Heart left ventricle (tissue), 16 donors: ENCODE measurements at regions not wholly inside any gene's neighbourhood (a gene's known extent, or its start where the extent isn't known, plus 50 kb on each side); places are given as distances from the start of the nearest gene placed in this dataset.
A peak's percentile ranks its signal among the peaks of the same experiment; 100 is the strongest.

Source experiments
- ATAC-seq, 4 donors: fragments of 200-7000 bp; cut with Tn5 transposase; one replicate each; pipeline ENCODE4 v1.9.1; 2020 to 2022; ENCODE audit warnings: moderate library complexity in 4 of 4, mild to moderate bottlenecking in 3 of 4, moderate number of reproducible peaks in 1 of 4
- DNase-seq, 5 donors: peaks; one replicate each; pipeline ENCODE4 v3.0.0-alpha.2; 2020
- H3K27ac ChIP-seq, 12 donors: fragments of 200-600 bp; sonication (generic) in 4 of 12; one replicate each; pipeline versions ENCODE4 v1.5.0 to v1.8.0; 2016 to 2022; ENCODE audit warnings: mild to moderate bottlenecking in 2 of 12
- H3K27me3 ChIP-seq, 9 donors: fragments of 200-600 bp; sonication (generic) in 2 of 9; one replicate each; pipeline versions ENCODE4 v1.5.1 to v1.8.0; 2016 to 2022; ENCODE audit warnings: mild to moderate bottlenecking in 3 of 9
- H3K36me3 ChIP-seq, 9 donors: fragments of 200-600 bp; sonication (generic) in 2 of 9; one replicate each; pipeline versions ENCODE4 v1.5.0 to v1.8.0; 2018 to 2022; ENCODE audit warnings: mild to moderate bottlenecking in 2 of 9
- H3K4me1 ChIP-seq, 12 donors: fragments of 200-600 bp; sonication (generic) in 4 of 12; one replicate each; pipeline versions ENCODE4 v1.5.0 to v1.8.0; 2016 to 2022; ENCODE audit warnings: mild to moderate bottlenecking in 3 of 12
- H3K4me3 ChIP-seq, 12 donors: fragments of 200-600 bp; sonication (generic) in 4 of 12; one replicate each; pipeline versions ENCODE4 v1.5.0 to v1.8.0; 2017 to 2022; ENCODE audit warnings: mild to moderate bottlenecking in 9 of 12, moderate library complexity in 4 of 12
- H3K9me3 ChIP-seq, 12 donors: fragments of 200-600 bp; sonication (generic) in 4 of 12; one replicate each; pipeline versions ENCODE4 v1.5.0 to v1.8.0; 2016 to 2022; ENCODE audit warnings: mild to moderate bottlenecking in 1 of 12
- CTCF ChIP-seq, 12 donors: fragments of 200-600 bp; sonication (generic) in 4 of 12; IDR thresholded peaks; one replicate each; pipeline versions ENCODE4 v1.5.0 to v1.8.0; 2018 to 2022; ENCODE audit warnings: antibody characterized with exemption in 12 of 12, mild to moderate bottlenecking in 5 of 12
- POLR2A ChIP-seq, 2 donors: fragments of 450-650 bp; IDR thresholded peaks; one replicate each; pipeline ENCODE4 v1.6.1; 2017; ENCODE audit warnings: antibody characterized with exemption in 2 of 2, mild to moderate bottlenecking in 2 of 2, moderate library complexity in 2 of 2
- WGBS, 4 donors: extraction: QIAGEN DNeasy Blood & Tissue Kit in 2 of 4; methylation state at CpG; one replicate each; pipeline versions ENCODE4 v1.1.5 to v1.1.7; 2013 to 2018; 5-methylcytosine and 5-hydroxymethylcytosine counted together
- intact Hi-C, 10 donors: fragments of 100-400 bp; cut with DNase I; formaldehyde crosslinking; loops; one replicate each; pipeline versions ENCODE4 v1.11.1 to v1.14.2; 2022
- donor health status: ischemic (EF 13 %, LVEDD 7.1; RV severe dilation, severe dysfunction).
- donor health status: healthy with polysubstance abuse.
- donor health status: DM: no; HTN: yes; CAD: no.
- donor health status: DM: no; HTN: no; CAD: no.
- donor health status: ischemic (EF 25% LVEDD 6.9; RV normal size, moderate dysfunction).
- donor health status: ischemic (EF 25% LVEDD 5.7; RV mildly dilated, moderate dysfunction).
- donor health status: healthy.
- donor health status: DM: yes; HTN: yes; CAD: no.
- donor health status: ischemic (EF 35%, LVEDD 5.7; RV mildly dilated, moderate dysfunction).
- donor health status: nonischemic (EF 11% LVEDD 7.7; RV severe dilation, severe dysfunction).
- donor health status: DM: yes; HTN: yes; CAD: no.
- donor health status: PGD.
- donor health status: ischemic (EF 29% LVEDD 5.4; RV normal size, mild dysfunction).
- donor health status: nonischemic (EF 23%, LVEDD 6.1; RV moderate dilation, normal function).

- WGBS, 4 donors, result 70 to 76% (median 75%) methylated on average over 5 to 7 of the region's 7 CpGs; no CpG with 5 or more reads in 1 of the 4 donors
- TF ChIP-seq CTCF (IDR thresholded peaks at IDR 0.05) (no peak), POLR2A (IDR thresholded peaks at IDR 0.05) (no peak)
- H3K27ac ChIP-seq, result no peak overlapping the region
- H3K4me1 ChIP-seq, result peaks cover 0 to 22% (median 12%) of the 10 kb centered on the region in 12 donors
- H3K27me3 ChIP-seq, result peaks cover 0 to 6% (median 0%) of the 10 kb centered on the region in 9 donors
- no peak for ATAC-seq
- intact Hi-C loops, result loop anchor here in 6 of 10 donors (5.0 to 10.0 kb wide), 4 partner anchors 428 to 448 kb away; no protein-coding TSS in a partner anchor
- H3K4me3 ChIP-seq, result no peak overlapping the region
- no peaks in the 10 kb centered on the region for H3K9me3 ChIP-seq
- peak in 1 of 5 donors; percentile 44 for DNase-seq
- H3K36me3 ChIP-seq, result no peaks in the 10 kb centered on the region
These were observed 69.4 kb upstream of the TARDBP start for GRCh38 chr1:10943041-10943440.

- WGBS, 4 donors, result 5 to 7% (median 6%) methylated on average over 23 of the region's 23 CpGs
- intact Hi-C loops, result loop anchor here in 6 of 10 donors (5.0 to 10.0 kb wide), 4 partner anchors 429 to 449 kb away; no protein-coding TSS in a partner anchor
- TF ChIP-seq POLR2A (IDR thresholded peaks at IDR 0.05) (no peak), CTCF (IDR thresholded peaks at IDR 0.05) (no peak)
- Histone ChIP-seq H3K4me3 (peak overlapping the region in 10 of 12 donors; percentile 14 to 50 (median 41)), H3K27me3 (peaks cover 0 to 6% (median 0%) of the 10 kb centered on the region in 9 donors), H3K9me3 (no peaks in the 10 kb centered on the region), H3K36me3 (no peaks in the 10 kb centered on the region), H3K4me1 (peaks cover 0 to 22% (median 12%) of the 10 kb centered on the region in 12 donors), H3K27ac (peak overlapping the region in 2 of 12 donors; percentile 22 to 29)
- DNase-seq (peak in 2 of 5 donors; percentile 38 to 52), ATAC-seq (peak; percentile 18 to 44 (median 25))
These were observed 68.3 kb upstream of the TARDBP start for GRCh38 chr1:10943991-10944730.

- Histone ChIP-seq H3K4me1 (peaks cover 0 to 24% (median 11%) of the 10 kb centered on the region in 12 donors), H3K36me3 (no peaks in the 10 kb centered on the region), H3K27me3 (peaks cover 0 to 6% (median 0%) of the 10 kb centered on the region in 9 donors), H3K4me3 (no peak overlapping the region), H3K27ac (no peak overlapping the region), H3K9me3 (no peaks in the 10 kb centered on the region)
- intact Hi-C loops, result loop anchor here in 4 of 10 donors (10.0 kb wide), 3 partner anchors 431 to 451 kb away; no protein-coding TSS in a partner anchor
- DNase-seq (peak in 1 of 5 donors; percentile 51), ATAC-seq (no peak)
- WGBS, 4 donors, result 81 to 84% (median 84%) methylated on average over 19 of the region's 19 CpGs
- TF ChIP-seq CTCF (IDR thresholded peaks at IDR 0.05), result no peak
- TF ChIP-seq POLR2A (IDR thresholded peaks at IDR 0.05), result no peak
These were observed 66.4 kb upstream of the TARDBP start for GRCh38 chr1:10945991-10946509.

- Histone ChIP-seq H3K36me3 (no peaks in the 10 kb centered on the region), H3K9me3 (no peaks in the 10 kb centered on the region), H3K4me3 (no peak overlapping the region), H3K27ac (no peak overlapping the region), H3K27me3 (no peaks in the 10 kb centered on the region), H3K4me1 (peaks cover 0 to 18% (median 8%) of the 10 kb centered on the region in 12 donors)
- WGBS, 4 donors, result 91 to 100% (median 97%) methylated on average over 3 to 7 of the region's 7 CpGs
- ATAC-seq (no peak), DNase-seq (peak in 1 of 5 donors; percentile 54)
- intact Hi-C loops, result loop anchor here in 4 of 10 donors (10.0 kb wide), 3 partner anchors 432 to 452 kb away; no protein-coding TSS in a partner anchor
- no peak for TF ChIP-seq CTCF (IDR thresholded peaks at IDR 0.05)
- TF ChIP-seq POLR2A (IDR thresholded peaks at IDR 0.05), result no peak
These were observed 65.3 kb upstream of the TARDBP start for GRCh38 chr1:10947181-10947580.
